Astrocyte (in vitro differentiated cells and primary cell): ENCODE measurements at regions not wholly inside any gene's neighbourhood (a gene's known extent, or its start where the extent isn't known, plus 50 kb on each side); places are given as distances from the start of the nearest gene placed in this dataset.

Experiments used
- DNase-seq: peaks from one replicate; pipeline ENCODE4 v3.0.0-alpha.2; 2010; ENCODE audit warnings: low read depth
- FAIRE-seq: peaks from 2 replicates; lab custom pipeline; 2011; peaks lifted over from hg19 to GRCh38; lab: Jason Lieb, UNC
- H2AFZ ChIP-seq: 2 replicates; pipeline ENCODE4 v1.6.0; 2012; ENCODE audit warnings: low read depth, low read length, inconsistent platforms
- H3K27ac ChIP-seq: 2 replicates; pipeline ENCODE4 v1.5.1; 2011; ENCODE audit warnings: low read depth, low read length, inconsistent platforms
- H3K27me3 ChIP-seq: 2 replicates; pipeline ENCODE4 v1.6.0; 2011; ENCODE audit warnings: low read length, inconsistent platforms; ENCODE audit not compliant: insufficient read depth
- H3K36me3 ChIP-seq: 2 replicates; pipeline ENCODE4 v1.5.1; 2011; ENCODE audit warnings: low read length, inconsistent platforms; ENCODE audit not compliant: insufficient read depth
- H3K4me1 ChIP-seq: 2 replicates; pipeline ENCODE4 v1.5.1; 2011; ENCODE audit warnings: low read length, inconsistent platforms; ENCODE audit not compliant: insufficient read depth
- H3K4me2 ChIP-seq: 2 replicates; pipeline ENCODE4 v1.6.0; 2012; ENCODE audit warnings: low read length, inconsistent platforms
- H3K4me3 ChIP-seq: 2 replicates; pipeline ENCODE4 v1.5.1; 2011; ENCODE audit warnings: low read depth, mild to moderate bottlenecking, low read length, inconsistent platforms; ENCODE audit not compliant: insufficient read depth
- H3K79me2 ChIP-seq: 2 replicates; pipeline ENCODE4 v1.6.0; 2012; ENCODE audit warnings: mild to moderate bottlenecking, low read length, inconsistent platforms; ENCODE audit not compliant: insufficient read depth
- H3K9ac ChIP-seq: 2 replicates; pipeline ENCODE4 v1.6.0; 2012; ENCODE audit warnings: mild to moderate bottlenecking, low read length, inconsistent platforms
- H3K9me3 ChIP-seq: 2 replicates; pipeline ENCODE4 v1.5.1; 2012; ENCODE audit warnings: low read depth, mild to moderate bottlenecking, low read length, inconsistent platforms; ENCODE audit not compliant: insufficient read depth
- H4K20me1 ChIP-seq: 2 replicates; pipeline ENCODE4 v1.6.0; 2012; ENCODE audit warnings: low read length, inconsistent platforms; ENCODE audit not compliant: insufficient read depth
- H3K27ac Mint-ChIP-seq: one replicate; pipeline ENCODE4 v1.8.0; 2021; ENCODE audit warnings: mild to moderate bottlenecking, mixed read lengths; ENCODE audit not compliant: unreplicated experiment
- H3K27me3 Mint-ChIP-seq: one replicate; pipeline ENCODE4 v1.8.0; 2021; ENCODE audit warnings: low read depth, mixed read lengths; ENCODE audit not compliant: unreplicated experiment
- H3K36me3 Mint-ChIP-seq: one replicate; pipeline ENCODE4 v1.8.0; 2021; ENCODE audit warnings: low read depth, mixed read lengths; ENCODE audit not compliant: unreplicated experiment
- H3K4me1 Mint-ChIP-seq: one replicate; pipeline ENCODE4 v1.8.0; 2021; ENCODE audit warnings: low read depth, mixed read lengths; ENCODE audit not compliant: unreplicated experiment
- H3K4me3 Mint-ChIP-seq: one replicate; pipeline ENCODE4 v1.8.0; 2021; ENCODE audit warnings: mild to moderate bottlenecking, moderate library complexity, mixed read lengths; ENCODE audit not compliant: unreplicated experiment
- H3K9me3 Mint-ChIP-seq: one replicate; pipeline ENCODE4 v1.8.0; 2021; ENCODE audit warnings: mild to moderate bottlenecking, mixed read lengths; ENCODE audit not compliant: unreplicated experiment
- CTCF ChIP-seq: IDR thresholded peaks from 2 replicates; pipeline ENCODE4 v1.5.1; 2011; ENCODE audit warnings: low read depth, mild to moderate bottlenecking, inconsistent platforms, low read length, moderate library complexity; ENCODE audit not compliant: insufficient read depth
- EZH2 ChIP-seq: IDR thresholded peaks from 2 replicates; pipeline ENCODE4 v1.6.1; 2012; ENCODE audit warnings: mild to moderate bottlenecking, low read length, inconsistent platforms; ENCODE audit not compliant: insufficient read depth

GRCh38 chr3:159776779-159777178 is 211.9 kb upstream of the IL12A start:
- Histone ChIP-seq H3K27me3 (no peaks in the 10 kb centered on the region), H3K4me1 (peaks cover 22% of the 10 kb centered on the region), H3K4me3 (no peak overlapping the region), H2AFZ (no peak overlapping the region), H4K20me1 (peaks cover 20% of the 10 kb centered on the region), H3K4me2 (no peak overlapping the region), H3K27ac (peak overlapping the region; percentile 67), H3K9me3 (no peaks in the 10 kb centered on the region), H3K9ac (no peak overlapping the region), H3K36me3 (peaks cover 12% of the 10 kb centered on the region), H3K79me2 (peaks cover 100% of the 10 kb centered on the region)
- peak overlapping the region; percentile 78 for H3K27ac Mint-ChIP-seq
- DNase-seq (no peak), FAIRE-seq (no peak)
- no peaks in the 10 kb centered on the region for H3K9me3 Mint-ChIP-seq
- H3K36me3 Mint-ChIP-seq = peaks cover 3% of the 10 kb centered on the region
- no peaks in the 10 kb centered on the region for H3K27me3 Mint-ChIP-seq
- H3K4me1 Mint-ChIP-seq = peaks cover 45% of the 10 kb centered on the region
- H3K4me3 Mint-ChIP-seq = no peak overlapping the region
- TF ChIP-seq EZH2 = no peak
- TF ChIP-seq CTCF = no peak

- H3K9ac ChIP-seq = no peak overlapping the region
- Mint-ChIP-seq H3K27me3 (no peaks in the 10 kb centered on the region), H3K4me3 (no peak overlapping the region), H3K27ac (peak overlapping the region; percentile 14), H3K9me3 (no peaks in the 10 kb centered on the region), H3K36me3 (peaks cover 3% of the 10 kb centered on the region), H3K4me1 (peaks cover 43% of the 10 kb centered on the region)
- DNase-seq (peak; percentile 65), FAIRE-seq (no peak)
- TF ChIP-seq EZH2 = no peak
- no peak for TF ChIP-seq CTCF
- no peaks in the 10 kb centered on the region for H3K9me3 ChIP-seq
- no peak overlapping the region for H3K4me2 ChIP-seq
- no peak overlapping the region for H3K4me3 ChIP-seq
- H3K36me3 ChIP-seq = peaks cover 11% of the 10 kb centered on the region
- H3K4me1 ChIP-seq = peaks cover 25% of the 10 kb centered on the region
- no peaks in the 10 kb centered on the region for H3K27me3 ChIP-seq
- peaks cover 43% of the 10 kb centered on the region for H4K20me1 ChIP-seq
- H2AFZ ChIP-seq = no peak overlapping the region
- H3K27ac ChIP-seq = no peak overlapping the region
- H3K79me2 ChIP-seq = peaks cover 99% of the 10 kb centered on the region
These were observed 208.8 kb upstream of the IL12A start for GRCh38 chr3:159779883-159780282.

- H2AFZ ChIP-seq = no peak overlapping the region
- H3K27me3 ChIP-seq = no peaks in the 10 kb centered on the region
- H3K27me3 Mint-ChIP-seq = no peaks in the 10 kb centered on the region
- H3K4me3 ChIP-seq = no peak overlapping the region
- H3K4me1 ChIP-seq = peaks cover 22% of the 10 kb centered on the region
- peaks cover 8% of the 10 kb centered on the region for H3K36me3 ChIP-seq
- peaks cover 39% of the 10 kb centered on the region for H4K20me1 ChIP-seq
- no peak overlapping the region for H3K9ac ChIP-seq
- FAIRE-seq (no peak), DNase-seq (no peak)
- peaks cover 3% of the 10 kb centered on the region for H3K36me3 Mint-ChIP-seq
- H3K4me1 Mint-ChIP-seq = peaks cover 44% of the 10 kb centered on the region
- H3K9me3 ChIP-seq = no peaks in the 10 kb centered on the region
- peaks cover 99% of the 10 kb centered on the region for H3K79me2 ChIP-seq
- H3K27ac ChIP-seq = no peak overlapping the region
- no peak overlapping the region for H3K4me3 Mint-ChIP-seq
- no peaks in the 10 kb centered on the region for H3K9me3 Mint-ChIP-seq
- TF ChIP-seq CTCF (no peak), EZH2 (no peak)
- no peak overlapping the region for H3K4me2 ChIP-seq
- no peak overlapping the region for H3K27ac Mint-ChIP-seq
These were observed 206.8 kb upstream of the IL12A start for GRCh38 chr3:159781867-159782266.
